DOHH2 (cell line): ENCODE measurements at regions not wholly inside any gene's neighbourhood (a gene's known extent, or its start where the extent isn't known, plus 50 kb on each side); places are given as distances from the start of the nearest gene placed in this dataset.

Experiments used
- CTCF ChIP-seq: fragments of 200-600 bp; sonication (generic); IDR thresholded peaks from one replicate; pipeline ENCODE4 v1.5.1; 2014; ENCODE audit warnings: antibody characterized with exemption, mild to moderate bottlenecking, low read depth, low read length; ENCODE audit not compliant: poor library complexity, severe bottlenecking
- EZH2phosphoT487 ChIP-seq: fragments of 200-600 bp; sonication (generic); IDR thresholded peaks from 2 replicates; pipeline ENCODE4 v1.6.1; 2017; ENCODE audit warnings: borderline replicate concordance, mild to moderate bottlenecking, antibody characterized with exemption, low read length, moderate library complexity, mixed read lengths

GRCh38 chr2:39834426-39834825 is 55.4 kb upstream of the THUMPD2 start:
- TF ChIP-seq CTCF = no peak
- TF ChIP-seq EZH2phosphoT487 = no peak
